ENCODE measurements at regions not wholly inside any gene's neighbourhood (a gene's known extent, or its start where the extent isn't known, plus 50 kb on each side); places are given as distances from the start of the nearest gene placed in this dataset.

GRCh38 chr12:118822512-118822911 is 158.8 kb upstream of the SRRM4 start:
- TF ChIP-seq CTCF (IDR thresholded peaks at IDR 0.05) (no peak), EP300 (IDR thresholded peaks at IDR 0.05) (no peak), POLR2A (IDR thresholded peaks at IDR 0.05) (no peak)
